ENCODE measurements at regions not wholly inside any gene's neighbourhood (a gene's known extent, or its start where the extent isn't known, plus 50 kb on each side); places are given as distances from the start of the nearest gene placed in this dataset.

DNA sequence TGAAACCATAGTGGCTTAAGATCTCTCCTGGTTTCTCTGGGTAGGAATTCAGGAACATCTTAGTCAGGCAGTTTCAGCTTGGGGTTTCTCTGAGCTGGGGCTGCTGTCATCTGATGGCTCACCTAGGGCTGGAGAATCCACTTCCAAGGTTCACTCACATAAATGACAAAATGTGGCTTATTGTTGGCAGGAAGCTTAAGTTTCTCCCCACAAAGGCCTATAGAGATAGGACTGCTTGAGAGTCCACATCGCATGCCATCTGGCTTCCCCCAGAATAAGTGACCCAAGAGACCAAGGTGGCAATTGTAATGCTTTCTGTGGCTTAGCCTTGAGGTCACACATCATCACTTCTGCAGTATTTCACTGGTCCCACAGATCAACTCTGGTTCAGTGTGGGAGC lies 131.4 kb downstream of the EDN1 start:
- no peak for DNase-seq
- no peak for TF ChIP-seq POLR2A (IDR thresholded peaks at IDR 0.05; ENCODE audit: low read length)

DNA sequence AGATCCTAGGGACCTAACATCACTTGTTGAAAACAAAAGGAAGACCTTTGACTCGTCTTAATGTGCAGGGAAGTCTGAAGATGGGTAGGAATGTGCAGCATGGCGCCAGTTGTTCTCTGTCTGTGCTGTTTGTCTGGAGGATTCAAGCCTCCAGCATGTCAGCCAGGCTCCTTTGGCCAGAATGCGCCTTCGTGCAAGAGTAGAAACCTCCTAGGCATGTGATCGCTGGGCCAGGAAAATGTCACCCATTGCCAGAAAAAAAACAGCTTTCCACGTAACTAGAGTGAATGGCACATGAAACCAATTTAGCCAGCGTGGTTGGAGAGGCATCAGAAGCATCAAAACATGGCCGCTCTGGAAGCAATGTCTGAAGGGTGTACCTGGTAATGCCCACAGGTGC lies 132.7 kb downstream of the EDN1 start:
- TF ChIP-seq GATA1 (IDR thresholded peaks at IDR 0.05; ENCODE audit: low read depth, low read length): no peak
- no peak for TF ChIP-seq POLR2A (IDR thresholded peaks at IDR 0.05; ENCODE audit: low read length)
- no peak for DNase-seq

- TF ChIP-seq GATA1 (IDR thresholded peaks at IDR 0.05; ENCODE audit: low read depth, low read length): no peak
- TF ChIP-seq POLR2A (IDR thresholded peaks at IDR 0.05; ENCODE audit: low read length): no peak
- no peak for DNase-seq
Measured at GRCh38 chr6:12423832-12424231, 133.7 kb downstream of the EDN1 start.

- DNase-seq: no peak
- TF ChIP-seq GATA1 (IDR thresholded peaks at IDR 0.05; ENCODE audit: low read depth, low read length) (no peak), POLR2A (IDR thresholded peaks at IDR 0.05; ENCODE audit: low read length) (no peak)
Measured at GRCh38 chr6:12426121-12426520, 136.0 kb downstream of the EDN1 start.

GRCh38 chr6:12431023-12431422 lies 140.9 kb downstream of the EDN1 start:
- no peak for DNase-seq

GRCh38 chr6:12436224-12436623 lies 146.1 kb downstream of the EDN1 start:
- no peak for DNase-seq
- TF ChIP-seq POLR2A (IDR thresholded peaks at IDR 0.05; ENCODE audit: low read length) (no peak), GATA1 (IDR thresholded peaks at IDR 0.05; ENCODE audit: low read depth, low read length) (no peak)

More at GRCh38 chr6:12431023-12431422, 140.9 kb downstream of the EDN1 start:
- no peak for TF ChIP-seq POLR2A (IDR thresholded peaks at IDR 0.05; ENCODE audit: low read length)
- no peak for TF ChIP-seq GATA1 (IDR thresholded peaks at IDR 0.05; ENCODE audit: low read depth, low read length)

GRCh38 chr6:12436683-12437082 lies 146.5 kb downstream of the EDN1 start:
- TF ChIP-seq POLR2A (IDR thresholded peaks at IDR 0.05; ENCODE audit: low read length) (no peak), GATA1 (IDR thresholded peaks at IDR 0.05; ENCODE audit: low read depth, low read length) (no peak)
- no peak for DNase-seq

- DNase-seq: no peak
- TF ChIP-seq GATA1 (IDR thresholded peaks at IDR 0.05; ENCODE audit: low read depth, low read length): no peak
- no peak for TF ChIP-seq POLR2A (IDR thresholded peaks at IDR 0.05; ENCODE audit: low read length)
Measured at GRCh38 chr6:12439296-12439695, 149.1 kb downstream of the EDN1 start.

DNA sequence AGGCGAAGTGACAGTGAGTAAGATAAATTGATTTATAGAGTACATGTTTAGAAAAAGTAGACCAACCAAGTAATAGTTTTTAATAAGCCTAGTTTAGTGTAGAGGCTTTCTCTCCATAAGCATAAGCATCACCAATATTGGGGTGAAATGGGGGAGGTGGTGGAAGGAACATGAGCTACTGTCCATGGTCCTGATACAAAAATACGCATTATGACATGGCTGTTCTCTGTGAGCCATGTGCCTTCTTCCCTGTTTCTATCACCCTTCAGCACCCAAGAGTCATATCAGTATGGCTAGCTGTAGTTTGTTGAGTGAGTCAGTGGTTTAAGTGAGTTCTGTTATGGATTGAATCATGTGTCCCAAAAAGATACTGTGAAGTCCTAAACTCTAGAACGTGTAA lies 150.8 kb downstream of the EDN1 start:
- TF ChIP-seq POLR2A (IDR thresholded peaks at IDR 0.05; ENCODE audit: low read length) (no peak), GATA1 (IDR thresholded peaks at IDR 0.05; ENCODE audit: low read depth, low read length) (no peak)
- DNase-seq: peak; percentile 1 to 3

GRCh38 chr6:12442455-12442854 lies 152.3 kb downstream of the EDN1 start:
- TF ChIP-seq POLR2A (IDR thresholded peaks at IDR 0.05; ENCODE audit: low read length): no peak
- TF ChIP-seq GATA1 (IDR thresholded peaks at IDR 0.05; ENCODE audit: low read depth, low read length): no peak
- peak; percentile 1 to 25 for DNase-seq

- TF ChIP-seq GATA1 (IDR thresholded peaks at IDR 0.05; ENCODE audit: low read depth, low read length) (no peak), POLR2A (IDR thresholded peaks at IDR 0.05; ENCODE audit: low read length) (no peak)
- DNase-seq: no peak
Measured at GRCh38 chr6:12446394-12446793, 156.2 kb downstream of the EDN1 start.

DNA sequence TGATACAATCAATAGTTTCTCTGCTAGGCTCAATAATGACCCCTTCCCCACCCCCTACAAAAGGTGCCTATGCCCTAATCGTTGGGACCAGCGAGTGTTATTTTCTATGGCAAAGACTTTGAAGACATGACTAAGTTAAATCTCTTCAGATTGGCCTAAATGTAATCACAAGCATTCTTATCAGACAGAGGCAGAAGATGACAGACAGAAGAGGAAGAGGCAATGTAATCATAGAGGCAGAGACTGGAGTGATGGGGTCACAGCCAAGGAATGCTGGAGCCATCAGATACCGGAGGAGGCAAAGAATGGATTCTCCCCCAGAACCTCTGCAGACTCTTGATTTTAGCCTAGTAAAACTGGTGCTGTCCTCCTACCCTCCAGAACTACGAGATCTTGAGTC lies 159.3 kb downstream of the EDN1 start:
- DNase-seq: no peak
- TF ChIP-seq GATA1 (IDR thresholded peaks at IDR 0.05; ENCODE audit: low read depth, low read length): no peak

GRCh38 chr6:12450467-12450866 lies 160.3 kb downstream of the EDN1 start:
- TF ChIP-seq GATA1 (IDR thresholded peaks at IDR 0.05; ENCODE audit: low read depth, low read length) (no peak), POLR2A (IDR thresholded peaks at IDR 0.05; ENCODE audit: low read length) (no peak)
- no peak for DNase-seq

- TF ChIP-seq GATA1 (IDR thresholded peaks at IDR 0.05; ENCODE audit: low read depth, low read length) (no peak), POLR2A (IDR thresholded peaks at IDR 0.05; ENCODE audit: low read length) (no peak)
- DNase-seq: no peak
Measured at GRCh38 chr6:12456343-12456742, 166.2 kb downstream of the EDN1 start.

DNA sequence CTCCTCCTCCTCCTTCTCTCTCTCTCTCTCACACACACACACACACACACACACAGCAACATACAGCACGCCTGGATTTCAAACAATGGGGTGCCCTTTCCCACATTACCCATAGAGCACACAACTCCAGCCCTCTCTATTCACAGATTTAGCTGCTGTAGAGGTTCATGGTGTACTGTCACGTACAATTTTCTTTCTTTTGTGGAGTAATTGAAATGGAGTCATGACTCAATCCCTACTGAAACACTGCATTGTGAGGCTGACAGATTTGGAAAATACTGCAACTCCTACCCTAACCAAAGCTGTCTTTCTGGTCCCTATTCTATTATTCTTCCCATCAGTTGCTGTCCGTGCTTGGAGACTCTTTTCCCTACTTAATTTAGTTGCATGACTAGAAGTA lies 166.9 kb downstream of the EDN1 start:
- DNase-seq: no peak
- TF ChIP-seq GATA1 (IDR thresholded peaks at IDR 0.05; ENCODE audit: low read depth, low read length): no peak
- TF ChIP-seq POLR2A (IDR thresholded peaks at IDR 0.05; ENCODE audit: low read length): no peak

DNA sequence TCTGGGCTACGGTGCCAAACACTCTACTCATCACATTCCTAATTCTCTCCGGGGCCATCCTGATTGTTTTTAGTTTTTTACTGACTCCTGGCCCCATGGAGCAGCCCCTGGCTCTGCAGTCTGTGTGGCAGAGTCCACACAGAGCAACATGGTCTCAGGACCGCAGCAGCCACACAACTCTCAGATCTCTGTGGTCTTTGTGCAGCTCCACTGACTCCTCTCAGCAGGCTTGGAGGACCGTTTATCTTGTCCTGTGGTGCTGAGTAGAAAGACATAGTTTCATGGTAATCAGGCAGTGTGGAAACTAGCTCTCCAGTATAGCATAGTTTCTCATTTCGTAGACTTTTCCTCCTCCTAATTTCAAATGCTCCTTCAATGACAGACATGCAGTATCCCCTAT lies 168.4 kb downstream of the EDN1 start:
- DNase-seq: no peak
- TF ChIP-seq GATA1 (IDR thresholded peaks at IDR 0.05; ENCODE audit: low read depth, low read length): no peak
- no peak for TF ChIP-seq POLR2A (IDR thresholded peaks at IDR 0.05; ENCODE audit: low read length)
